ENCODE measurements at regions not wholly inside any gene's neighbourhood (a gene's known extent, or its start where the extent isn't known, plus 50 kb on each side); places are given as distances from the start of the nearest gene placed in this dataset.
A peak's percentile ranks its signal among the peaks of the same experiment; 100 is the strongest.

DNA sequence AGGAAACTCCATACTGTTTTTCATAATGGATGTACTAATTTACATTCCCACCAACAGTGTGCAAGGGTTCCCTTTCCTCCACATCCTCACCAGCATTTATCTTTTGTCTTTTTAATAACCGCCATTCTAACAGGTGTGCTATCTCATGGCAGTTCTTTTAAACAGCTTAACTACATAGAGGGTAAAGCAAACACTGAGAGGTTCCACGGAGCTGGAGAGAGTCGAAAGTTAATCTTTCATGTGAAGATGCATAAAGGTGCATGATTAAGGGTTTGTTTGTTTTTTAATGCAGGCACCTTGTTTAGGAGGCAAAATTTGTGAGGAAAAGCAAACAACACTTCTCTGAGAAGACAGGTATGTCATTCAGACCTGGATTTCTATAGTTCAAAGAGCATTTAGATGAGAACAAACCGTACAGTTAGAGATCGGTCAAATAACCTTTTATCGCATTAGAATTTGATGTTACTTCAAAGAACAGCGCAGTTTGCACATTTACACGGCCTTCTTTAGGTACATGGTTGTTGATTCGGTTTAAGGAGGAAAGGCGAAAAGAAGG is 193.9 kb downstream of the RBM26 start:
- H2BK15ac ChIP-seq (ENCODE audit: low read length): no peak overlapping the region
- no peak overlapping the region for H2BK120ac ChIP-seq (replicated peaks; ENCODE audit: low read depth, low read length)
- no peaks in the 10 kb centered on the region for H3K79me1 ChIP-seq (ENCODE audit: low read depth, low read length)
- peak overlapping the region; percentile 85 for H4K91ac ChIP-seq (replicated peaks; ENCODE audit: insufficient read length, low read length)
- H3K36me3 ChIP-seq (ENCODE audit: control insufficient read depth in 2 of 4, insufficient read depth in 4 of 4, low read length in 3 of 4): no peaks in the 10 kb centered on the region
- H2BK5ac ChIP-seq (ENCODE audit: low read depth, low read length): no peak overlapping the region
- 0 out of 2 replicates have a peak overlapping the region, but pooled peaks have one; percentile 23 for H2AFZ ChIP-seq (ENCODE audit: low read length)
- no peak for FAIRE-seq
- ChIA-PET CTCF (ENCODE audit: partially characterized antibody) (interaction anchor here (1.5 kb wide), 1 partner anchor 17 kb away, joined by 3 read pairs; no protein-coding TSS in a partner anchor), POLR2A (ENCODE audit: partially characterized antibody) (no interaction called here)
- H3K23me2 ChIP-seq (ENCODE audit: low read depth, low read length): no peaks in the 10 kb centered on the region
- TF ChIP-seq CREB1 (IDR thresholded peaks at IDR 0.05) (no peak), RNF2 (IDR thresholded peaks at IDR 0.05; ENCODE audit: borderline replicate concordance, low read depth, low read length, missing control alignments, poor library complexity, severe bottlenecking) (no peak), TAF7 (optimal IDR thresholded peaks at IDR 0.05; ENCODE audit: borderline replicate concordance, low read depth, low read length) (no peak), SIRT6 (IDR thresholded peaks at IDR 0.05; ENCODE audit: low read length) (no peak), GABPA (IDR thresholded peaks at IDR 0.05; ENCODE audit: borderline replicate concordance, insufficient read depth, low read length) (no peak), SUZ12 (IDR thresholded peaks at IDR 0.05; ENCODE audit: low read length) (no peak), BRCA1 (IDR thresholded peaks at IDR 0.05; ENCODE audit: low read depth, low read length) (no peak)
- H3K27me3 ChIP-seq (replicated peaks in 1 of 4; ENCODE audit: control insufficient read depth in 3 of 4, extremely low read depth in 1 of 4, insufficient read depth in 3 of 4, low read length in 3 of 4): no peaks in the 10 kb centered on the region
- no peak overlapping the region for H3K4ac ChIP-seq (replicated peaks; ENCODE audit: insufficient read length, low read depth, low read length)
- H3K56ac ChIP-seq (replicated peaks; ENCODE audit: insufficient read length, low read depth, low read length): no peak overlapping the region
- H3K4me3 ChIP-seq (ENCODE audit: extremely low read depth in 1 of 4, insufficient read depth in 2 of 4, low read depth in 3 of 4, low read length in 4 of 4): no peak overlapping the region
- no peak for DNase-seq (ENCODE audit: low read depth in 1 of 2, low spot score in 2 of 2)
- no peak overlapping the region for H4K5ac ChIP-seq (ENCODE audit: insufficient read length, low read depth, low read length)
- no peak overlapping the region for H3K27ac ChIP-seq (ENCODE audit: low read depth, low read length)
- H4K20me1 ChIP-seq (replicated peaks in 1 of 2; ENCODE audit: control insufficient read depth in 1 of 2, insufficient read depth in 2 of 2, low read length in 2 of 2): no peaks in the 10 kb centered on the region
- no peak overlapping the region for H3K18ac ChIP-seq (ENCODE audit: extremely low read depth, low read length)
- H3K4me1 ChIP-seq (replicated peaks in 1 of 4; ENCODE audit: control insufficient read depth in 3 of 4, insufficient read depth in 4 of 4, low read length in 3 of 4): peaks cover 0 to 7% (median 0%) of the 10 kb centered on the region in 4 experiments; a peak in 1 of 7 replicates
- no peak overlapping the region for H3K9ac ChIP-seq (replicated peaks in 1 of 4; ENCODE audit: extremely low read depth in 1 of 4, low read depth in 3 of 4, low read length in 3 of 4)
- no peak overlapping the region for H3K23ac ChIP-seq (ENCODE audit: insufficient read length)
- H2BK12ac ChIP-seq (ENCODE audit: low read depth, low read length): no peak overlapping the region
- H4K8ac ChIP-seq (ENCODE audit: extremely low read depth, insufficient read depth, low read length): no peak overlapping the region
- no peak overlapping the region for H3K14ac ChIP-seq (ENCODE audit: insufficient read length)
- no peaks in the 10 kb centered on the region for H3K9me3 ChIP-seq (ENCODE audit: insufficient read depth in 2 of 2, low read depth in 1 of 2, low read length in 1 of 2)
- 80% methylated on average over 10 of the region's 10 CpGs; no CpG with 5 or more reads in 1 of the 2 experiments for WGBS, 2 experiments (ENCODE audit: extremely low coverage in 1 of 2, insufficient coverage in 1 of 2, insufficient read length in 1 of 2, insufficient replicate concordance in 2 of 2, low coverage in 1 of 2, low lambda C conversion rate in 2 of 2, missing lambda C conversion rate in 1 of 2)
- H3K79me2 ChIP-seq (ENCODE audit: control insufficient read depth in 1 of 2, insufficient read depth in 2 of 2, low read length in 2 of 2): no peaks in the 10 kb centered on the region
- no peak overlapping the region for H3K4me2 ChIP-seq (ENCODE audit: insufficient read depth in 1 of 2, low read depth in 2 of 2, low read length in 2 of 2)
- no peak overlapping the region for H2AK5ac ChIP-seq (ENCODE audit: low read depth, low read length)
- no peak overlapping the region for H2BK20ac ChIP-seq (ENCODE audit: low read length)

Measured in H1 (cell line).